H1 (cell line): ENCODE measurements at regions not wholly inside any gene's neighbourhood (a gene's known extent, or its start where the extent isn't known, plus 50 kb on each side); places are given as distances from the start of the nearest gene placed in this dataset.

Experiments
- CTCF ChIA-PET: fragments of 300-600 bp; sonication (Branson Sonifier 250); formaldehyde crosslinking; loops from one replicate; lab custom pipeline; 2021; ENCODE audit not compliant: partially characterized antibody; lab: Charles Lee
- POLR2A ChIA-PET: fragments of 300-600 bp; sonication (Branson Sonifier 250); formaldehyde crosslinking; loops from one replicate; lab custom pipeline; 2021; ENCODE audit warnings: inconsistent platforms; ENCODE audit not compliant: partially characterized antibody; lab: Charles Lee
- DNase-seq, 2 experiments: peaks; one replicate each; pipeline versions ENCODE4 v3.0.0 to v3.0.0-alpha.2; 2010 to 2022; ENCODE audit warnings: low spot score in 2 of 2, low read depth in 1 of 2, mixed read lengths in 1 of 2
- FAIRE-seq: peaks from 2 replicates; lab custom pipeline; 2011; peaks lifted over from hg19 to GRCh38; lab: Jason Lieb, UNC
- H2AFZ ChIP-seq: 2 replicates; pipeline ENCODE4 v1.8.1; 2012; ENCODE audit warnings: low read length, inconsistent platforms
- H2AK5ac ChIP-seq: 2 replicates; pipeline ENCODE4 v1.6.1; 2013; ENCODE audit warnings: low read depth, low read length
- H2BK120ac ChIP-seq: replicated peaks from 2 replicates; pipeline ENCODE3; 2013; ENCODE audit warnings: low read depth, low read length, inconsistent platforms
- H2BK12ac ChIP-seq: 2 replicates; pipeline ENCODE4 v1.6.1; 2013; ENCODE audit warnings: low read depth, low read length
- H2BK15ac ChIP-seq: 2 replicates; pipeline ENCODE4 v1.6.1; 2013; ENCODE audit warnings: low read length
- H2BK20ac ChIP-seq: 2 replicates; pipeline ENCODE4 v1.6.1; 2013; ENCODE audit warnings: low read length
- H2BK5ac ChIP-seq: 2 replicates; pipeline ENCODE4 v1.6.1; 2013; ENCODE audit warnings: low read depth, low read length
- H3K14ac ChIP-seq: 2 replicates; pipeline ENCODE4 v1.6.1; 2013; ENCODE audit warnings: inconsistent platforms; ENCODE audit not compliant: insufficient read length
- H3K18ac ChIP-seq: 2 replicates; pipeline ENCODE4 v1.6.1; 2013; ENCODE audit warnings: low read length; ENCODE audit errors: extremely low read depth
- H3K23ac ChIP-seq: 2 replicates; pipeline ENCODE4 v1.6.1; 2013; ENCODE audit warnings: inconsistent platforms; ENCODE audit not compliant: insufficient read length
- H3K23me2 ChIP-seq: 2 replicates; pipeline ENCODE4 v1.6.1; 2013; ENCODE audit warnings: low read depth, low read length
- H3K27ac ChIP-seq: 2 replicates; pipeline ENCODE4 v1.6.1; 2011; ENCODE audit warnings: low read depth, low read length, inconsistent platforms
- H3K27me3 ChIP-seq, 4 experiments: replicated peaks in 1 of 4; 1 replicate in 1 of 4; 2 replicates in 3 of 4; pipeline versions ENCODE4 v1.6.1 to v1.8.1; 2011 to 2013; ENCODE audit warnings: low read length in 3 of 4, mild to moderate bottlenecking in 3 of 4, inconsistent platforms in 2 of 4, mixed read lengths in 2 of 4, moderate library complexity in 1 of 4; ENCODE audit not compliant: control insufficient read depth in 3 of 4, insufficient read depth in 3 of 4; ENCODE audit errors: extremely low read depth in 1 of 4
- H3K36me3 ChIP-seq, 4 experiments: 2 replicates each; pipeline versions ENCODE4 v1.6.1 to v1.8.1; 2011 to 2013; ENCODE audit warnings: mild to moderate bottlenecking in 4 of 4, low read length in 3 of 4, moderate library complexity in 2 of 4, control low read depth in 1 of 4, inconsistent platforms in 1 of 4; ENCODE audit not compliant: insufficient read depth in 4 of 4, control insufficient read depth in 2 of 4
- H3K4ac ChIP-seq: replicated peaks from 2 replicates; pipeline ENCODE3; 2013; ENCODE audit warnings: low read length, low read depth, mixed read lengths, inconsistent platforms; ENCODE audit not compliant: insufficient read length
- H3K4me1 ChIP-seq, 4 experiments: replicated peaks in 1 of 4; 1 replicate in 1 of 4; 2 replicates in 3 of 4; pipeline versions ENCODE4 v1.6.1 to v1.8.1; 2011 to 2013; ENCODE audit warnings: low read length in 3 of 4, inconsistent platforms in 2 of 4, mixed read lengths in 1 of 4; ENCODE audit not compliant: insufficient read depth in 4 of 4, control insufficient read depth in 3 of 4
- H3K4me2 ChIP-seq, 2 experiments: 2 replicates each; pipeline versions ENCODE4 v1.6.1 to v1.8.1; 2011 to 2013; ENCODE audit warnings: low read depth in 2 of 2, low read length in 2 of 2, control low read depth in 1 of 2, inconsistent platforms in 1 of 2, mild to moderate bottlenecking in 1 of 2; ENCODE audit not compliant: insufficient read depth in 1 of 2
- H3K4me3 ChIP-seq, 4 experiments: fragments of 200-600, 300-600 bp in 1 of 4; sonication (generic), shearing (Covaris generic), sonication (Bioruptor Twin) in 1 of 4; 2 replicates each; pipeline versions ENCODE4 v1.5.1 to v1.8.1; 2011 to 2016; ENCODE audit warnings: low read length in 4 of 4, low read depth in 3 of 4, control low read depth in 2 of 4, inconsistent platforms in 2 of 4, mild to moderate bottlenecking in 2 of 4, mixed read lengths in 1 of 4, moderate library complexity in 1 of 4; ENCODE audit not compliant: insufficient read depth in 2 of 4; ENCODE audit errors: extremely low read depth in 1 of 4
- H3K56ac ChIP-seq: replicated peaks from 2 replicates; pipeline ENCODE3; 2013; ENCODE audit warnings: low read depth, mild to moderate bottlenecking, mixed read lengths, low read length, inconsistent platforms; ENCODE audit not compliant: insufficient read length
- H3K79me1 ChIP-seq: 2 replicates; pipeline ENCODE4 v1.6.1; 2013; ENCODE audit warnings: low read depth, low read length, control low read depth
- H3K79me2 ChIP-seq, 2 experiments: 2 replicates each; pipeline versions ENCODE4 v1.6.1 to v1.8.1; 2012 to 2013; ENCODE audit warnings: low read length in 2 of 2, mild to moderate bottlenecking in 2 of 2, inconsistent platforms in 1 of 2; ENCODE audit not compliant: insufficient read depth in 2 of 2, control insufficient read depth in 1 of 2
- H3K9ac ChIP-seq, 4 experiments: replicated peaks in 1 of 4; 1 replicate in 1 of 4; 2 replicates in 3 of 4; pipeline versions ENCODE4 v1.6.1 to v1.8.1; 2011 to 2013; ENCODE audit warnings: low read depth in 3 of 4, low read length in 3 of 4, control low read depth in 2 of 4, mild to moderate bottlenecking in 2 of 4, moderate library complexity in 2 of 4, inconsistent platforms in 1 of 4; ENCODE audit errors: extremely low read depth in 1 of 4
- H3K9me3 ChIP-seq, 2 experiments: 2 replicates each; pipeline versions ENCODE4 v1.6.1 to v1.8.1; 2012 to 2013; ENCODE audit warnings: mild to moderate bottlenecking in 2 of 2, moderate library complexity in 2 of 2, control low read depth in 1 of 2, inconsistent platforms in 1 of 2, low read depth in 1 of 2, low read length in 1 of 2, mixed read lengths in 1 of 2; ENCODE audit not compliant: insufficient read depth in 2 of 2
- H4K20me1 ChIP-seq, 2 experiments: replicated peaks in 1 of 2; 2 replicates each; pipeline versions ENCODE3 to v1.8.1; 2011 to 2013; ENCODE audit warnings: inconsistent platforms in 2 of 2, low read length in 2 of 2, mild to moderate bottlenecking in 1 of 2; ENCODE audit not compliant: insufficient read depth in 2 of 2, control insufficient read depth in 1 of 2
- H4K5ac ChIP-seq: 2 replicates; pipeline ENCODE4 v1.6.1; 2013; ENCODE audit warnings: low read length, low read depth, mixed read lengths, inconsistent platforms; ENCODE audit not compliant: insufficient read length
- H4K8ac ChIP-seq: 2 replicates; pipeline ENCODE4 v1.8.0; 2013; ENCODE audit warnings: mild to moderate bottlenecking, moderate library complexity, low read length, inconsistent platforms; ENCODE audit not compliant: insufficient read depth; ENCODE audit errors: extremely low read depth
- H4K91ac ChIP-seq: replicated peaks from 2 replicates; pipeline ENCODE3; 2013; ENCODE audit warnings: low read length, mixed read lengths, inconsistent platforms; ENCODE audit not compliant: insufficient read length
- BACH1 ChIP-seq: IDR thresholded peaks from 2 replicates; pipeline ENCODE4 v1.6.1; 2012; ENCODE audit warnings: low read length, improper control_type of control experiment
- CTBP2 ChIP-seq: IDR thresholded peaks from 2 replicates; pipeline ENCODE4 v1.7.0; 2011; ENCODE audit warnings: borderline replicate concordance, mild to moderate bottlenecking, moderate library complexity, mixed read lengths, low read length; ENCODE audit not compliant: insufficient read depth, insufficient read length
- FOSL1 ChIP-seq: IDR thresholded peaks from 2 replicates; pipeline ENCODE4 v1.6.1; 2011; ENCODE audit warnings: mild to moderate bottlenecking, low read depth, low read length, moderate library complexity; ENCODE audit not compliant: insufficient read depth
- GTF2F1 ChIP-seq: IDR thresholded peaks from 2 replicates; pipeline ENCODE4 v1.6.1; 2012; ENCODE audit warnings: low read depth, low read length, improper control_type of control experiment, borderline replicate concordance
- JUND ChIP-seq: IDR thresholded peaks from 2 replicates; pipeline ENCODE4 v1.6.1; 2011; ENCODE audit warnings: mild to moderate bottlenecking, improper control_type of control experiment, low read length
- KDM4A ChIP-seq: IDR thresholded peaks from one replicate; pipeline ENCODE4 v1.7.1; 2012; ENCODE audit warnings: low read depth, mild to moderate bottlenecking, moderate library complexity, low read length, inconsistent platforms; ENCODE audit not compliant: severe bottlenecking
- PHF8 ChIP-seq: fragments of 200-600 bp; sonication (generic); conservative IDR thresholded peaks from 2 replicates; pipeline ENCODE4 v1.7.1; 2012; ENCODE audit warnings: low read depth, mild to moderate bottlenecking, inconsistent platforms, low read length, moderate library complexity
- TEAD4 ChIP-seq: IDR thresholded peaks from 2 replicates; pipeline ENCODE4 v1.6.1; 2012; ENCODE audit warnings: low read depth, low read length, inconsistent platforms, mixed read lengths
- WGBS, 2 experiments: shearing (Covaris generic) in 1 of 2; methylation state at CpG; one replicate each; pipeline versions ENCODE4 v1.1.6 to v1.1.7; 2013 to 2015; ENCODE audit warnings: low lambda C conversion rate in 2 of 2, mixed read lengths in 2 of 2, inconsistent platforms in 1 of 2, low coverage in 1 of 2, missing lambda C conversion rate in 1 of 2; ENCODE audit not compliant: insufficient replicate concordance in 2 of 2, insufficient coverage in 1 of 2, insufficient read length in 1 of 2; ENCODE audit errors: extremely low coverage in 1 of 2, missing lambda C conversion rate in 1 of 2; 5-methylcytosine and 5-hydroxymethylcytosine counted together
- TF ChIP-seq, protein P1 (sequence below): IDR thresholded peaks from 2 replicates; pipeline ENCODE4 v1.6.1; 2012; ENCODE audit warnings: inconsistent platforms
- TF ChIP-seq, protein P2 (sequence below), 3 experiments: IDR thresholded peaks; 1 replicate in 2 of 3; 2 replicates in 1 of 3; pipeline versions ENCODE4 v1.5.1 to v1.6.1; 2011; ENCODE audit warnings: low read length in 3 of 3, mild to moderate bottlenecking in 3 of 3, inconsistent platforms in 2 of 3, low read depth in 1 of 3, moderate library complexity in 1 of 3; ENCODE audit not compliant: insufficient read depth in 1 of 3; ENCODE audit errors: control extremely low read depth in 1 of 3

DNA sequence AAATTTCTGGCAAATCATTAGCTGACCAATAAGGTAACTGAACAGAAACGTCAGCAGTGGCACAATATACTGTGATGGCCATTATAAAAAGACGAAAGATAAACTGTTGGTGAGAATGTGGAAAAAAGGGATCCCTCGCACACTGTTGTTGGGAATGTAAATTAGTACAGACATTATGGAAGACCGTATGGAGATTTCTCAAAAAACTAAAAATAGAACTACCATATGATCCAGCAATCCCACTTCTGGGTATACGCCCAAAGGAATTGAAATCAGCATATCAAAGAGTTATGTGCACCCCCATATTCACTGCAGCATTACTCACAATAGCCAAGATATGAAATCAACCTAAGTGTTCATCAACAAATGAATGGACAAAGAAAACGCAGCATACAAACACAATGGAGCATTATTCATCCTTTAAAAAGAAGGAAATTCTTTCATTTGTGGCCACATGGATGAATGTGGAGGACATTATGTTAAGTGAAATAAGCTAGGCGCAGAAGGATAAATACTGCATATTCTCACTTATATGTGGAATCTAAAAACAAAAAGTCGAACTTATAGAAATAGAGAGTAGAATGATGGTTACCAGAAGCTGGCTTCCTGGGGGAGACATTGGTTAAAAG, 257.7 kb downstream of the RHOU start:
- peaks cover 0 to 6% (median 3%) of the 10 kb centered on the region in 4 experiments; a peak in 4 of 7 replicates for H3K4me1 ChIP-seq
- no peaks in the 10 kb centered on the region for H3K79me1 ChIP-seq
- no peak overlapping the region for H2BK120ac ChIP-seq
- H4K20me1 ChIP-seq, result no peaks in the 10 kb centered on the region
- DNase-seq (no peak), FAIRE-seq (no peak)
- H3K9me3 ChIP-seq, result no peaks in the 10 kb centered on the region
- H3K14ac ChIP-seq, result no peak overlapping the region
- H3K9ac ChIP-seq, result no peak overlapping the region
- H3K23ac ChIP-seq, result no peak overlapping the region
- no peak overlapping the region for H3K18ac ChIP-seq
- no peak overlapping the region for H3K27ac ChIP-seq
- no peak overlapping the region for H3K4me2 ChIP-seq
- no peak overlapping the region for H2BK20ac ChIP-seq
- no peaks in the 10 kb centered on the region for H3K79me2 ChIP-seq
- POLR2A ChIA-PET, result no interaction called here
- H2BK5ac ChIP-seq, result no peak overlapping the region
- H4K91ac ChIP-seq, result no peak overlapping the region
- no peak overlapping the region for H3K56ac ChIP-seq
- no peak overlapping the region for H2AFZ ChIP-seq
- CTCF ChIA-PET, result interaction anchor here (0.9 to 1.6 kb wide), 2 partner anchors 11 to 14 kb away, joined by 3 to 4 read pairs; no protein-coding TSS in a partner anchor
- WGBS, 2 experiments, result 79% methylated on average over 8 of the region's 8 CpGs; no CpG with 5 or more reads in 1 of the 2 experiments
- H2AK5ac ChIP-seq, result no peak overlapping the region
- no peaks in the 10 kb centered on the region for H3K23me2 ChIP-seq
- TF ChIP-seq CTBP2, result no peak
- no peak for TF ChIP-seq JUND
- TF ChIP-seq GTF2F1, result no peak
- TF ChIP-seq TEAD4, result no peak
- TF ChIP-seq, protein P1, sequence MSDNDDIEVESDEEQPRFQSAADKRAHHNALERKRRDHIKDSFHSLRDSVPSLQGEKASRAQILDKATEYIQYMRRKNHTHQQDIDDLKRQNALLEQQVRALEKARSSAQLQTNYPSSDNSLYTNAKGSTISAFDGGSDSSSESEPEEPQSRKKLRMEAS, result no peak
- TF ChIP-seq PHF8, result no peak
- no peak for TF ChIP-seq FOSL1
- no peak for TF ChIP-seq BACH1
- TF ChIP-seq, protein P2, sequence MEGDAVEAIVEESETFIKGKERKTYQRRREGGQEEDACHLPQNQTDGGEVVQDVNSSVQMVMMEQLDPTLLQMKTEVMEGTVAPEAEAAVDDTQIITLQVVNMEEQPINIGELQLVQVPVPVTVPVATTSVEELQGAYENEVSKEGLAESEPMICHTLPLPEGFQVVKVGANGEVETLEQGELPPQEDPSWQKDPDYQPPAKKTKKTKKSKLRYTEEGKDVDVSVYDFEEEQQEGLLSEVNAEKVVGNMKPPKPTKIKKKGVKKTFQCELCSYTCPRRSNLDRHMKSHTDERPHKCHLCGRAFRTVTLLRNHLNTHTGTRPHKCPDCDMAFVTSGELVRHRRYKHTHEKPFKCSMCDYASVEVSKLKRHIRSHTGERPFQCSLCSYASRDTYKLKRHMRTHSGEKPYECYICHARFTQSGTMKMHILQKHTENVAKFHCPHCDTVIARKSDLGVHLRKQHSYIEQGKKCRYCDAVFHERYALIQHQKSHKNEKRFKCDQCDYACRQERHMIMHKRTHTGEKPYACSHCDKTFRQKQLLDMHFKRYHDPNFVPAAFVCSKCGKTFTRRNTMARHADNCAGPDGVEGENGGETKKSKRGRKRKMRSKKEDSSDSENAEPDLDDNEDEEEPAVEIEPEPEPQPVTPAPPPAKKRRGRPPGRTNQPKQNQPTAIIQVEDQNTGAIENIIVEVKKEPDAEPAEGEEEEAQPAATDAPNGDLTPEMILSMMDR (IDR thresholded peaks at IDR 0.05; ENCODE audit: control extremely low read depth in 1 of 3, insufficient read depth in 1 of 3, low read depth in 1 of 3, low read length in 3 of 3), result no peak
- TF ChIP-seq KDM4A, result no peak
- no peak overlapping the region for H4K5ac ChIP-seq
- no peak overlapping the region for H4K8ac ChIP-seq
- no peaks in the 10 kb centered on the region; a peak in 1 of 7 replicates for H3K27me3 ChIP-seq
- H2BK15ac ChIP-seq, result no peak overlapping the region
- H3K4me3 ChIP-seq, result no peak overlapping the region
- no peak overlapping the region for H3K4ac ChIP-seq
- H3K36me3 ChIP-seq, result no peaks in the 10 kb centered on the region
- no peak overlapping the region for H2BK12ac ChIP-seq
